ENCODE measurements at regions not wholly inside any gene's neighbourhood (a gene's known extent, or its start where the extent isn't known, plus 50 kb on each side); places are given as distances from the start of the nearest gene placed in this dataset.
"Not testable (repeated sequence)": the region's sequence is repeated elsewhere in the genome, so short reads cannot be mapped to it uniquely, and the experiment has no call there.

DNA sequence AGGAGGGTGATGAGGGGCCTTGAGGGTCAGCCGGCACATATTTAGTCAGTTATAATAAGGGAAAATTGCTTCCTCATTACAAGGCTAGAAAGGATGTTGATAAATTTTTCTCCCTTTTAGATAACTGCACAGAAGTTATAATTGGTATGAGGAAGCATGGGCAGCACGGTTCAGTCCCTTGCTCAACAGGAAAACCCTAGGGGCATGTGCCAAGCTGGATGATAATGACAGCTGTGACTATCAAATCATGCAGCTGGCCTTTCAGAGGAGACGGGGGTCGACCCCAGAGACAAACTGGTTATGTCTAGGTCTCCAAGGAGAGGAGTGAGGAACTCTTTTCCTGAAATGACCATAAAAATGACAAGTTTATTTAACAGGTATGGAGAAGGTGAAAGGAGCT, 448.1 kb upstream of the VRK2 start:
- DNase-seq (no peak), ATAC-seq (no peak)

DNA sequence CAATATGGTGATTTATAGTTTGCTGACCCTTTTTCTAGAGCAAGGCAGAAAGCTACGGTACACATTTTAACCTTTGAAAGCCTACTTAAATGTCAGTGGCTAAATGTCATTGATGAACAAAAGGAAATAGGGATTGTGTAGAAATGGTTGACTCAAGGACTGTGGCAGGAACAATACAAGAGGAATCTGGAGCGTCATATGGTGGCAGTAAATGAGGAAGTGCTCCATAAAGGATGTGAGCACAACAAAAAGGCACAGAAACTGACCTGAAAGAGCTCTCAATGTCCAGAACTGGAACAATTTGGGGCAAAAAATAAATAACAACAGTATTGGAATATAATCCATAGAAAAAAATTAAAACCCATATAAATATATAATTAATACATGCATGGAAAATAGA, 443.9 kb upstream of the VRK2 start:
- ATAC-seq (no peak), DNase-seq (no peak)

DNA sequence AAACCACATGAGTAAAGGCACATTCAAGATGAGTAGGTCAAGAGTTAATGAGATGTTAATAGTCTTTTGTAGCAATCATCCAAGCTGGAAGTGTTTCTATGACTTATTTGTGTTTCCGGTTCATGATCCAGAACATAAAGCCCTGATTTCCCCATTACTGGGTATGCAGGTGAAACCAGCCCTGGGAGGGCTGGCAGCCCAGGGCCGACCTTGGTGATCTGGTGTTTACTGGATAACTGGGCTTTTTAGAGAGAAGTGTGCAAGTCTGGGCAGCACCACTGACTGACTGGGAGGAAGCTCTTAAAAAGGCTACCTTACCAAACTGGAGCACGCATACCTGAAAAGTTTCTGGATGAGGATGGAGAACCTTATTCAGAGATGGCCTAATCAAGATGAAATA, 431.6 kb upstream of the VRK2 start:
- DNase-seq = no peak
- no peak for ATAC-seq

DNA sequence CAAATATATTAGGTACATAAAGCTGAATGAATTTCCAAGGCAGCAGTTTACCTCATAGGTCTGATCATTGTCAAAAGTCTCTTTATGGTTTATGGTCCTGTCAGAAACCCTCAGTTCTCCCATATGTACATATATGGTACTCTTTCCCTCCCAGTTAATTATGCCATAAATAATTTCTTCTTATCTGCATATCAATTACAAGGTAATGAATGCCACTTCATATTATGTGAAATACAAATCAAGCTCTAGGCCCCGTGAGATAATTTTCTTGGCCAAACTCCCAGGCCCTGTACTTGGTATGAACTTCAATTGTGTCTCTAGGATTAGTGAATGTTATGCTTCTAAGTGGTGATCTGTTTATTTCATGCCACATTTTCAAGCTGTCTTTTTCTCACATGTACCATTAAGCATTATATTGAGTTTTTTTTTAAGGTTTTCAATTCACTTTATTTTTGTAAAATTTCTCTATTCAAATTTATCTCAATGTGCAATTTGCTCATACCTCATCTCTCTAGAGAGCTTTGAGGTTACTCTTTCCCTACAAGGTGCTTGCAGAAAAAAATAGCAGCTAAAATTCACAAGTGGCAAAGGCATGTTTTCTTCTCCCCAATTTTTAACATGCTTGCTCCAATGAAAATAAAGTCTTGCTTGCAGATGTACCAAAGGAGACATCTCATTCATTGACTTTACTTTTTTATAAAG, 430.6 kb upstream of the VRK2 start:
- no peak for DNase-seq
- no peak for ATAC-seq

DNA sequence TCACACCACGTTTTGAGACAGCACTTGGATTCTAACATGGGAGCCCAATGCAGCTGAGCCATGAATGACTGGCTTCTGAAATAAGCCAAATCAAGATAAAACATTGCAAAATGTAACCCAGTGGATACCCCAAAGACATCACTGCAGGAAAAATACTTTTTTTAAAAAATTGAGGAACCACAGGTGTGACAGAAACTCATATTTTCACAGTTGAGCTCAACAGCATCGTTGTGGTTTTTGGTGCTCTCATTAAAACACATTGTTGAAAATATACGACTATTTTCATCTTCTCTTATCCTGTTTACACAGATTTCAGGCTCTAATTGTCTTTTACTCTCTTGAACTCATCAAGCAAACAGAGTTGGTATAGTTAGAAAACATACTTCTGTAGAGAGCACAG, 429.3 kb upstream of the VRK2 start:
- ATAC-seq (no peak), DNase-seq (no peak)

DNA sequence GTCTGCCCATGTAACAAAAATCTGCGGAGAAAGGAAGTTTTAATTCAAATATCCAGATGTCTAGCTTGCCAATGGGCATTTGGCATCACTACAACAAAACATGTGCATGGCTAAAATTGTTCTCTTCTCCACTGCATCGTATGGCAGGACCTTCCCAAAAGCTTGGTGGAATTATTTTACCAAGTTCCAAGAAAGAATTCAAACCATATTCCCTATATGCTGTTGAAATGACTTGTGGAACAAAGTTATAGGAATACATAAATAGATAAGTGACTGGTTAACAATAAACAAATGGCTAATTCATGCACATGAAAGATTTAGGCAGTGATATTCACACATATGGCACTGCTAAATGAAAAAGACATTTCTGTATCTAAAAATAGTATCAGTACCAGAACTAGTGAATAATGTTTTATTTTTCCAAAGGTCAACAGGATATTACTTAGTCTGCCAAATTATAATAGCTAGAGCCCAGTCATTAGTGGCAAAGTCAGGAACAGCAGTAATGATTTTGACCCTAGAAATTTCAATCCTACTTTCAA, 425.4 kb upstream of the VRK2 start:
- ATAC-seq (no peak), DNase-seq (no peak)

DNA sequence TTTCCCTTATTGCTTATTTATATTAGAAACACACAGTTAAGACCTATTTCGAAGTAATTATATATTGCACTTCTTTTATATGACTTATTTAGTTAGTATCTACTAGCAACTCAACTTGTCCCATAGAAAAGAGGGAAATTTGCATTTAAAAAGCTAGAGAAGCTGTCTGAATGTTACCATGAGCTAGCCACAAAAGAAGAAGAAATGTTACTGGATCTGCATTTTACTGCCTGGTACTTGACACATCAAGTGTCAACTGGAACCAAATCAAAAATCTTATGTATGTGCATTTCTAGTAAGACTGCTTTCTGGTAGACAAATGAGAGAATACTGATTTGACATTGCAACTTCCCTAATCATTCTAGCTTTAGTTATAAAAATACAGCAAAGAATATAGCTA, 424.6 kb upstream of the VRK2 start:
- no peak for DNase-seq
- no peak for ATAC-seq

DNA sequence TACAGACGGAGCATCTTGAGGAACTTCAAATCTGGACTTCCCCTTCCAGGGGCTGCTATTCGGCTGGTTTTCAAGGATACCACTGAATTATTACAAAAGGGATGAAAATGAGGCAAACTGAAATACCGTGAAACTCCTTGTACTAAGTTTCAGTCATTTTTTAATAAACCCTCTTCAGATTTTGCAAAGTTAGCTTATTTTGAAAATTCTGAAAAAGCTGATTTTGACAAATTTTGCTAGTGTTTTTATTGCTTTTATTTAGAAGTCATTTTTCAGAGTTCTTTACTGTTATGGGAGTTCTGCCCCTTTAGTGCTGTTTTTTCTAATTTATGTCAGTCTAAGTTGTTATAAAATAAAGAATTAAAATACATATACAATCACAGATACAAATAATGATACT, 390.4 kb upstream of the VRK2 start:
- ATAC-seq (no peak), DNase-seq (no peak)

DNA sequence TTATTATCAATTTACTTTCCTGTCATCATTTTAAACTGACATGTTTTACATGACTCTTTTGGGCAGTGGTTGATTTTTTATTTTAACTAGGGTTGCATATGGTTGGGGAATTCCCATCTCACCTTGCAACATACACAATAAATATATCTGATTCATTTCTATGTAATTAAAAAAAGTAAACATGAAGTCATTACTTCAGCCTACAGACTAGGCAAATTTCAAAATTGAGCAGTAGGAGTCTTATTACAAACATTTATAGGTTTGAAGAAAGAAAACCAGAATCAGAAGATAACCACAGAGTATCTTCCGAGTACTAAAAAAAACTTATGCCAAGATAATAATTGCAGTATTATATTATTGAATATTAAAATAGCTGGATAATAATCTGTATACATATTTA, 377.0 kb upstream of the VRK2 start:
- DNase-seq = no peak

DNA sequence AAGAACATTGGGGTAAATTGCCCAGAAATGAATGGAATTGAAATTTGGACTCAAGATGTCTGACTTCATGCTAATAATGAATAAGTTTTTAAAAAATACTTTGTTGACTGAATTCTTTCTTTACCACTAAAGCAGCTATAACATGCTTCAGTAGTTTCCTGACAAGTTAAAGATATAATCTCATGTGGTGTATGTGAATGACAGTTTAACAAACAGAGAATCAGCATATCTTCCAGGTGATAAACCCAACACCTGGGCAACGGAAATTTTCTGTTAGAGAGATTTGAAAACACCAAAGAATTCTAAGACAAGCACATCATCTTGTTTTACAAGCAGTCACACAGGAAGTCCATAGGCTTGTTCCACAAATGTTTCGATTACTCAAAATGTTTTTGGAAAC, 372.6 kb upstream of the VRK2 start:
- ATAC-seq = no peak
- DNase-seq = no peak

More for the DNA sequence above, 377.0 kb upstream of the VRK2 start:
- no peak for ATAC-seq

DNA sequence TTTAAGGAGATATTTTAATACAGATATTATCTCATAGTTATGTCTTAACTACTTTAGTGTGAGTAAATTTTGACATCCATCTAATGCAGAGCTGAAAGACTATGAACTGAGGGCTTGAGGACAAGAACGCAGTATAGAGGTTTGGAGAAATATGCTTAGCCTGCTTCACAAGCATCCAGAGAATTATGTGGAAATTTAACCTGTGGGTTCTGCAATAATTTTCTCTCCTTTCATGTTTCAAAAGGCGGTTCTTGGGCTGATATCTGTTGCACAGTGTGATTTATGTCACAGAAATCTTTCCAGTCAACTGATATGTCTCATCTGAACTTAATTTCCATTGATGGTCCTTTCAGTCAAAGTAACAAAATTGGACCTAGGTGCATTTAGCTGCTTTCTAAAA, 371.9 kb upstream of the VRK2 start:
- DNase-seq (no peak), ATAC-seq (no peak)

DNA sequence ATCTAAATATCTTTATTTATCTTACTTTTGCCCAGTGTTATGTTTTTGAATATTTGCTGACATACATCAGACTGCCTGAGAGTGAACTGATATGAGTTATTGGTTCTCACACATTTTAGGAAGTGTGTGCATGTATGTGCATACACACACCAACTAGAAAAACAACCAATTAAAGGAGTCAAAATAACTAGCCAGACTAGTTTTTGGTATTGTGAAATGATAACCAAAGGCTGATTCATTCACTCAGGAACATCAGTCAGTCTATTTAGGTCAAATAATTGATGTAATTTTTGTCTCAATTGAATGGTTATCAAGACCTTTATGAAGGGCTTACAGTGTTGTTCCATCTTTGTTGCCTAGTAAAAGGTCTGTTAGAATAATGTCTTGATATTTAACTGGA, 369.3 kb upstream of the VRK2 start:
- no peak for DNase-seq
- ATAC-seq = no peak

DNA sequence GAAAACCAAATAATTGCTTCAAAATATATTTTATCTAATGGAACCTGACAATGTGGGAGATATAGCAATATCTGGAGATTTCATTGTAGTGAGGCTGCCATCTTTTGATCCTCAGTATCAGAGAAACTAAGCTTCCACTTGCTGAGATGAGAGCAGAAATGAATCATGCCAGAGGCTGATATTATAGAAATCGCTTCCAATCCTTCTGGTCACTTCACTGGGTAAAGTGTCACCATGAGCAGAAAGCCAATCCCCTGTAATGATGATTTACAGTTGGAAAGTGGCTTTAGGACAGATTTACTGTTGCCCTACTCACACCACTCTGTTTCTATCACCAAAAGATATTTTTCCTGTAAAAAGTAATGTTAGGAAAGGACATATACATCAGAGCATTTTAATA, 365.0 kb upstream of the VRK2 start:
- ATAC-seq = no peak

DNA sequence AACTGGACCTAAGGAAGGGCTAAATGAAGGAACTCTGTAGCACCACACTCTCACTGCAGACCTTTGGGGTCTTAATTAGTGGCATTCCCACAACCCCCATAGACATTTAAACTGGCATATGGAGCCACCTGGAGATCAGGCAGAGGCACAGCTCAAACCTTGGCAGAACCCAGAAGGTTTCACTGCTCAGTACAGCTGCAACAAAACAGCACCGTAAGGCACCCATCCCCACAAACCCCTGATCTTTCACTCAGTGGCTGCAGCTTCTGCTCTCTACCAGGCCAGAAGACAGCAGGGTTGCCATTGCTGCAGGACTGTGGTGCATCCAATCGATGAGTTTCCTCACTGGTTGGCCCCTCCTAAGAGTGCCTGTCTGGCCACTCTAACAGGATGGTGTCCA, 361.6 kb upstream of the VRK2 start:
- ATAC-seq (no peak), DNase-seq (no peak)

More for the DNA sequence above, 365.0 kb upstream of the VRK2 start:
- no peak for DNase-seq

DNA sequence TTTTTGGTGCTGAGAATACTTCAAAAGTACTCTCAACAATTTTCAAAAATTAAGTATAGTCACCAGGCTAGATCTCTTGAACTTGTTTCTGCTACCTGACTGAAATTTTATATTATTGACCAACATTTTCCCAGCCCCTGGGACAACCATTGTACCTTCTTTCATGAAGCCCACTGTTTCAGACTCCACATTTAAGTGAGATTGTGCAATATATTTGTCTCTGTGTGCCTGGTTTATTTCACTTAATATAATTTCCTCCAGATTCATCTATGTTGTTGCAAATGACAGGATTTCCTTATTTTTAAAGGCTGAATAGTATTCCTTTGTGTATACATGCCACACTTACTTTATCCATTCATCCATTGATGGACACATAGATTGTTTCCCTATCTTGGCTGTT, 354.2 kb upstream of the VRK2 start:
- DNase-seq (no peak), ATAC-seq (no peak)

DNA sequence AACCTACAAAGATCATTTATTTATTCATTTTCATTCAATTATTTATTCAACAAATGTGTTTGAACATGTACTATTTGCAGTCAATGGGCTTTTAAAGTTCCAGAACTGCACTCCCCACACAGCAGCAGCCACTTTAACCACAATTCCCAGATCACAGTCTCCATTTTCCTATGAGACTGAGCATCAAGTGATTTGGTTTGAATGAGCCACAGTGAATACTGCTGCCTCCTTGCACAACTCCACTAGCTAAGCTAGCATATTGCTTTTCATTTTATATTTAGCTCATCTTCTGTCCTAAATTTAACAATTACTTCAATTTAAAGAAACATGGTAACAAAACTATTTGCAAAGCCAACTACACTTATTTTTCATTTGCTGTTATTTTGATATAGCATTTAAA, 353.4 kb upstream of the VRK2 start:
- ATAC-seq (no peak), DNase-seq (no peak)

DNA sequence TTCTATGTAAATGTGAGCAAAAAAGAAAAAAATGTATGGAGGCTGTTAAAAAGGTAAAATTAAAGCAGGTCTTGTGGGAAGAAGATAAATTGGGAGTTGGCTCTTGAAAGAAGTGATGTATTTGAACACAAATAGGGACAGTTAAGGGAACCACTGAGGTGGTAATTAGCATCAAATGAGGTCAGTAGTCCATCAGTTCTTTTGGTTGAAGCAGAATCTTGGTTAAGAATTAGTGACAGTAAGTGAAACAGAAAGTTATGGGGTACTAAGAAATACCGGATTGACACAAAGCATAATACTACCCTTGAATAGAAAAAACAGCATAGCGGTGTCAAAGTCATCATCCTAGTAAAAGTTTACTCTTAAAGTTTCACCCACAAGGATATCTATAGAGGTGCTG, 352.6 kb upstream of the VRK2 start:
- DNase-seq = no peak
- no peak for ATAC-seq

DNA sequence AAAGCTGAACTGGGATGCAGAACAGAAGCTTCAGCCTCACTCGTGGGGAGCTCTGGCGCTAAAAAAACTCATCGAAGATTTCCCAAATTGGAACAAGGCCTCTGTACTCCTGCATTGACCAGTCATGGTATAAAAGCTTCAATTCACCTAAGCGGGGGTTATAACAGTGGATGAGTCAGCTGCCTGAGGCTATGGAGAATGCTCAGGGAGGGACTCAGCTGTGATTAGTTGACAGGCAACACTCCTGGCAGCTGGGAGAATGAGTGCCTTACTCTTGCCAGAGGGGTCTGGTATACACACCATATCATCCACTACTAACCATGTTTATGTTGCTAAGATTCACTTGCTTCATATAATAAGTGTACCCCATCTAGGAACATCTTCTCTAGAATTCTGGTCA, 350.6 kb upstream of the VRK2 start:
- ATAC-seq (no peak), DNase-seq (no peak)

DNA sequence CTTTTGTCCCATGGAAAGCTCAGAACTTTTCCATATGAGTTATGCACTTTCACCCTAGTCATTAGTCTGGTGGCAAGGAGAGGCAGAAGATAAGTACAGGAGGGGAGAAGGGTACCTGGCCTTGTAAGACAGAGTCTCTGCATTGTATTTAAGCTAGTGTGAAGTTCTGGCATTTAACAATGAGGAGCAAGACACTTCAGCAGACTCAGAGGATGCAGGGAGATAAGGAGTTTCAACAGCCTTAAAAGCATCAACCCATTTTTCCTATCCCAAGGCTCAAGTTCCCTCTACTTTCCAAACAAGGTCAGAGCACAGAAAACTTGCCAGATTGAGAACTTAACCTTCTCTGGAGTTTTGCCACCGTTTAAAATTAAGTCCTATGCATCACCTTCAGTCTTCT, 348.2 kb upstream of the VRK2 start:
- no peak for DNase-seq
- no peak for ATAC-seq

DNA sequence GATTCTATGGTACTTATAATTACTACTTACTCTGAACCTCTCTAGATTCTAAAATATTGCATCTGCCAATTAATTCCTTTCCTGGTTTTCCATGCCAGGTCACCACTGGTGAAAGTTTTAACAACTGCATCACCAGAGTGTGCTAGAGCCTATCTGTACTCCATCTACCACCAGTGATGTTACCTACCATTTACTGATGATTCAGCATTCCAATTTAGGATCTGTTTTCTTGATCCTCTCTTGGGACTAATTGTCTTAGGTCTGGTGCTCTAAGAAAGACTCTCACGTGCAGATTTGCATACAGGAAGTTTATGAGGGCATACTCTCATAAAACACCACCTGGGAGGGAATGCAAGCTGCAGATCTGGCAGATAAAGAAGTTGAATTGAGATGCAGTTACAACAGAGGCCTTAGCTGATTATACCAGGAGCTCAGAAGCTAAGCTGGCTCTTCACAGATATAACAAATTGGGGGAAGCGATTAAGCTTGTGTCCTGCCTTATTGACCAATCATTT, 347.6 kb upstream of the VRK2 start:
- ATAC-seq (no peak), DNase-seq (no peak)

DNA sequence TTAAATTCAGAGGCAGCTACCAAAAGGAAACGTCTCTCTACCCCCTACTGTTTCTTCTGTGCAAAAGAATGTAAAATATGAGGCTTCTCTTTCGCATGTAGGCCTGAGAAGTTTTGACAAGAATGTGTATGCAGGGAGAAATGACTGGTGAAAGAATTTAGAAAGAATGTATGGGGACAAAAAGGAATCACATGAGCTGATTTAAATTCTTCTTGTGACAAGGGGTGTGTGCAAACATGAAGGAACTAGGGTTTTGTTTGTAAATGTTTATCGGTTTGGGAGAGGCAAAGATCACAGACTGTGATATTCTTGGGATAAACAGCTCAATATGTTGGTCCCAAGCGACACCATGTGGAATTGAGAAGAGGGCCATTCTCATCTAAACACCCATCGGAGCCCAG, 345.2 kb upstream of the VRK2 start:
- DNase-seq (no peak), ATAC-seq (no peak)

DNA sequence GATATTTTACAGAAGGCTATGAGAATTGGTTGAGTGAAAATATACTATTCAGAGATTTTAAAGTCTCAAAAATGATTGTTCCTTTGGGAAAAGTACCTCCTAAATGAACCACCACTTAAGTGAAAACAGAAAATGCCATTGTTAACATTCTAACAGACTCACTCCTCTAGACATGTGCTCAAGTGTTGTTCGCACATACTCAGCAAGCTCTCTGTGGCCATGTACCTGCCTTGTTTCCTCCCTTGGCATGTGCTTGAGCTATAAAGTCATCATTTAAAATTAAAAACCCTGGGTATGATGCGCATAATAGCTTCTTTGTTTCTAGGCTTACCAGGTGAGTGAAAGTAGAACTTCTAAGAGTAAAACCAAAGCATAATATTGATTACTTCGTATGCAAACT, 343.2 kb upstream of the VRK2 start:
- no peak for ATAC-seq
- DNase-seq = no peak

DNA sequence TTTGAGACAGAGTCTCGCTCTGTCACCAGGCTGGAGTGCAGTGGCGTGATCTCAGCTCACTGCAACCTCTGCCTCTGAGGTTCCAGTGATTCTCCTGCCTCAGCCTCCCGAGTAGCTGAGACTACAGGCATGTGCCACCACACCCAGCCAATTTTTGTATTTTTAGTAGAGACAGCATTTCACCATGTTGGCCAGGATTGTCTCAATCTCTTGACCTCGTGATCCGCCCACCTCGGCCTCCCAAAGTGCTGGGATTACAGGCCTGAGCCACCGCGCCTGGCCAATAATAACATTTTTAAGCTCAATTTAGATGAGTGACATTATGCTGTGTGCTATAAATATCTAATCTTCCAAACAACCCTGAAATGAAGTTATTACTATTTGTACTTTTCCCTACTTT, 338.8 kb upstream of the VRK2 start:
- DNase-seq, ATAC-seq: not testable (repeated sequence)

DNA sequence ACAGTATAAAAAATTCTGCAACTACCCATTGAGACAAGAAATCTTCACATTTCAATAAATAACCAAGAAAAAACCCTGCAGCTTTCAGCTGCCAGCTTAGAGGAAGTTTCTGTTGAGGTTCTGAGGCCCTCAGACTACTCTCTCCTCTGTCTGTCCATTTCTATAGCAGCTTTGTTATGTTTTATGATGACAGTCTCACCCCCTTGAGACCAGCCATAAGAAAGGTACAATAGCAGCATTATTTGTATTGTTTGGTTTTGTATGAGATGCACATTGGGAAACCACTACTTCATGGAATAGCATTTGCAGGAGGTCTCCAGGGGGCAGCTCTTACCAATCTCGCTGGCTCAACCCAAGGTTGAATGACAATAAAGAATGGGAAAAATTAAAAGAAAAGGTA, 334.6 kb upstream of the VRK2 start:
- DNase-seq = no peak
- ATAC-seq = no peak
